GM21737 (cell line): ENCODE measurements at regions not wholly inside any gene's neighbourhood (a gene's known extent, or its start where the extent isn't known, plus 50 kb on each side); places are given as distances from the start of the nearest gene placed in this dataset.

ENCODE experiments used
- ATAC-seq: cut with Tn5 transposase; IDR thresholded peaks from one replicate; pipeline ENCODE4 v1.9.1; 2021; ENCODE audit warnings: mild to moderate bottlenecking, moderate library complexity; ENCODE audit not compliant: unreplicated experiment

DNA sequence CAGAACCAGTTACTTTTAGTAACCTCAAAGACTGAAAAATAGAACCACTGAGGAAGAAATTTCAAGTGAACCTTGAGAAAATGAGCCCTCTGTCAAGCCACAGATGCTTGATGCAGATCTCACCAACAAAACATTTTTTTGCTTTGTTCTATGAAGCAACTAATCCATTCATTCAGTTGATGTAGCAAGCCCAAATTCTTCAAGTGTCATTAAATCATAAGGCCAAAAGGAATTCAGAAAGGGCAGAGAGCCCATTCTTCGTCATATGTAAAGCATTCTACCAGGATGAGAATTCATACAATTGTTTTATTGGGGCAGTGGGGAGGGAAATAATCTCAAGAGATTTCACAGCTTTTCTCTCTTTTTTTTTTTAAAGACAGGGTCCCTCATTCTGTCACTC is 218.0 kb upstream of the RGS6 start:
- ATAC-seq, result no peak

DNA sequence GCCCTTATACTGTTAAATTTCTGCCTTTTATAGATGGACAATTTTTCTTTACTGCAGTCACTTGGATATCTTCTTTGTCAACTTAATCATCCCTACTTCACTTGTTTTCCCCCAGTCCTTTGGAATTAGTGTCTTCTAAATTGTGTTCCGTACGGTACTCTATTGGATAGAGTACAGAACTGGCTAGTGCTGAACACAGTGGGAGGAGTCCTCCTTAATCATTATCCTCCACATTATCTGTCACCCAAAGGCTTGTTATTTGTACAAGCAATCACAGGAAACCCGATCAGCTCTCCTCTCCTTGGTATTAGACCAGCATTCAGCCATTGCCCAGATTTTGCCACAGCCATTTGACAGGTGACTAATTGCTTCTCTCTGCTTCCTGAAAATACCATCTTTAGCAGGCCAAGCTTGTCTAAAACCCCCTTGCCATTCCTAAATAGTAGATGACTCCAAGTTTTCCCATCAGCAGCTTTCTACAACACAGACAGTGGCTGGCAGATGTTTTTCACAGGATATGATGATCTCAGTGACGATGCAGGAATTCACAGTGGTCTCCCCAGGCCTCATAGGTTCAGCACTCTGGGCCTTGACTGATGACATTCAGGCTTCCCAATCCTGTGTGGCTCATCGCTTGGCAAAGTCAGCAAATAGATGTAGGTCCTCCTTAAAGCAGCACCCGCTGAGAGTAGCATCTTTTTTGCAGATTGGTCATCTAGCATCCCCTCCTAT is 216.0 kb upstream of the RGS6 start:
- no peak for ATAC-seq

DNA sequence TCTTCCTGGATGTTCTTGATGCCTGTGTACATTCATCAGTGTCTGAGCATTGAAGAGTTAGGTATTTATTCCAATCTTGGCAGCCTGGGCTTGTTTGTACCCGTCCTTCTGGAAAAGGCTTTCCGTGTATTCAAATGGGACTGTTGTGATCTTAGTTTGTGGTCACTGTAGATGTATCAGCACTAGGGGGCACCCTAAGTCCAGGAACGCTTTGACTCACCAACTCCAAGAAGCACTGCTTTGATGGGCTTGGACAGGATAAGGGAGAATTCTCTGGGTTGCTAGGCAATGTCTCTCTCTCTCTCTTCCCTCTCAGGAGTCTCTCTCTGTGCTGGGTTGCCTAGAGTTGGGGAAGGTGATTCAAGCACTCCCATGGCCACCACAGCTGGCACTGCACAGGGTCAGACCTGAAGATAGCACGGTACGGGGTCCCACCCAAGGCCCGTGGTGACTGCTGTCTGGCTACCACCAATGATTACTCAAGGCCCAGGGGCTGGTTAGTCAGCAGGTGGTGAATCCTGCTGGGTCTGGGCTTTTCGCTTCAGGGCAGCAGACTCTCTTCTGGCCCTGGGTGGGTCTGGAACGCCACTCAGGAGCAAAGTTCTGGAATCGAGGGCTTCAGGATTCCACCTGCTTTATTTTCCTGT is 211.1 kb upstream of the RGS6 start:
- ATAC-seq, result no peak

DNA sequence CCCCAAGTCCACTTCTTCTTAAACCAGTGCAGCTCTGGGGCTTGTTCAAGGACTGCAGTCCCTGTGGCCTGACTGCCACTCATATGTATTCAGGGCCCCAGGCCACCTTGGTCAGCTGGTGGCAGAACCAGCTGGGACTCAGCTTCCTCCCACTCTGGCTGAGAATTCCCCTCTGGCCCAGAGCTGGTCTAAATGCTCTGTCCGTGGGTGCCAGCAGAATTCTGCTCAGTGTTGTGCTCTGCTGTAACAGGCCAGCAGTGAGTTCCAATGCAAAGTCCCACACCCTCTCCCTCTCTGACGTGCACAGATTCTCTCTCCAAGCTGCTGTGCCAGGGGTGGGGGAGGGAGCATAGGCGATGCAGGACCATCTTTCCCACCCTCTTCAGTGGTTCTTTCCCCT is 210.4 kb upstream of the RGS6 start:
- ATAC-seq, result no peak

DNA sequence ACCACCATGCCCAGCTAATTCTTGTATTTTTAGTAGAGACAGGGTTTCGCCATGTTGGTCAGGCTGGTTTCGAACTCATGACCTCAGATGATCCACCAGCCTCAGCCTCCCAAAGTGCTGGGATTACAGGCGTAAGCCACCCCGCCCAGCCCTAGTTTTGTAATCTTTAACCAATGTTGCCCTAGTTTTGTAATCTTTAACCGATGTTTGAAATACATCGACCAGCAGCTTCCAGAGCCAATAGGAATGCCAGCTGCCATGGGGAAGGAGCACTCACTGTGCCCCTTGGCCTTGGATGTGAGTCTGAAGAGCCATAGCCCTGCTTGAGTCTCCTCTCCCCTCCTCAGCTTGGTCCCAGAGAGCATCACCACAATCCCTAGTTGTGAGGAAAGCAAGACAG is 209.3 kb upstream of the RGS6 start:
- ATAC-seq, result no peak

DNA sequence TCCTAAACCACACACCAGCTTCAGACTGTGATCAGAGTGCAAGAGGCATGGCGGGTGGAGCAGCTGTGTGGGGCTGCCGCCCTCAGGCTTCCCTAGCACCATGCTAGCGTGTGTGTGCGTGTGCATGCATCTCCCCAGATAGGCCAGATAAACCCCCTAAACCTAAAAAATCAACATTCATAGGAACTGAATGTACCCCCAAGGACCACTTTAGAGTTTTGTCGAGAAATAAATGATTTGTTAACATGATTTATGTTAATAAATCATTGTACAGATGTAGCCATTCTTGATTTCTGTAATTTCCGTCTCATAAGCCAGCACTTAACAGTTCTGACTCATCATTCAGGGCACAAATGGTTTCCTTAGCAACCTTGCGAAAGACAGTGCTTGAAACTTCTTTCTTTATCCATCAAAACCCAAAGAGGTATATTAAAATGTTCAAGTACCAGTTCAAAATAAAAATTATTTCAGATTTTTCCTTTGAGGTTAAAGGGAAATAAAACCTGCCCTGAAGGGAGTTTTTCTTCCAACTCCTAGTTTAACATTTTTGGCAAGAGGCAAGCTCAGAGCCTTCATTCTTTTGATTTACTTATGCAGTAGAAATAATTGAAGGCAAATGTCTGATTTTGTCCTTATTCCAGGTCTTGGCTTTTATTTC is 206.2 kb upstream of the RGS6 start:
- ATAC-seq, result no peak

DNA sequence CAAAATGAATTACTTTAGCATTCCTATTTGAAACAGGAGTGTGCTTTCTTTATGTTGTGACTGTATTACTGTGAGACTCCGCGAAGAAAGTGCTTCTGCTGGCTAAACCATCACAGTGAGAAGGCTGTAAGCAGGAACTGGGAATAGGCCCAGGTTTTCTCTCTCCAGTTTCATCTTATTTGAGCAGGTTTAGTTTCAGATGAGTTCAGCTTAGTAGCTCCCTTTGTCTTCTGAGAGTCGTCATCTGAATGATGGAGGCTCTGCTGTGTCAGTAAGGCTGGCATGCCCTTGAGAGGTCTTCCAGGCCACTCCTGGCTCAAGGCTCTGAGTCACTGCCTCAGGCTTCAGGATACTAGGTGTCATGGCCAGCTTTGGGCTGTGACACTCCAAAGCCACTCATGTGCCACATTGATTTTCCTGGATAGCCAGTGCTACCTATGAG is 205.6 kb upstream of the RGS6 start:
- no peak for ATAC-seq

DNA sequence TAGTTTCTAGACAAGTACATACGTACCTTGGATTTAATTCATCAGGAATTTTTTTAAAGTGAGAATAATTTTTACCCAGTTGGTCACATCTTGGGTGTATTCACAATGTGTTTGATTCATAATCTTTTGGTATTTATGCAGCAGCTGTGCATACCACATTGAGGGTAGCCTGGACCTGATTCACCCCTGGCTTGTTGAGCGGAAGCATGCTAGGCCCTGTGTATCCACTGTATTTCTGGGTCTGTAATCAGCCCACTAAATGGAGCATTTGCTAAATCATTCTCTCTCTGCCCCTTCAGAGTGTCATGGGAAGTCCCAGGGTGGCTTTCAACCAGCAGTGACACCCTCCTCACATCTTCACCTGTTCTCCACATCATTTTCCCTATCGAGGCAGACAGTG is 203.8 kb upstream of the RGS6 start:
- ATAC-seq, result no peak

DNA sequence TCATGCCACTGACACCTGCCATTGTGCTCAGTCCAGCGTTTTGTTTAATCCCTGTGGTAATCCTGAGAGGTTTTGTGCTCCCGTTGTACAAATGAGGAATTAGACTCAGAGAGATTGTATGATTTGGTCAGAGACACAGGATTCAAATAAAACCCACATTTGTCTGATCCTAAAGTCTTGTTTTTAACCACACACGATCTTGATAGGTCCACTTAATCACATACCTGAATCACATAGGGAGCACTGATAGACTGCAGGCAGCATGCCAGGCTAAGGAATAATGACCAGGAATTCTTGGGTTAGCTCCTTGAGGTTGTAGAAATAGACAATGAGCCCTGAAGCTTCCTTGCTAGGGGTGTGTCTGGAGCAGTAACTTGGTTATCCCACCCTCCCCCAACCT is 202.6 kb upstream of the RGS6 start:
- no peak for ATAC-seq

DNA sequence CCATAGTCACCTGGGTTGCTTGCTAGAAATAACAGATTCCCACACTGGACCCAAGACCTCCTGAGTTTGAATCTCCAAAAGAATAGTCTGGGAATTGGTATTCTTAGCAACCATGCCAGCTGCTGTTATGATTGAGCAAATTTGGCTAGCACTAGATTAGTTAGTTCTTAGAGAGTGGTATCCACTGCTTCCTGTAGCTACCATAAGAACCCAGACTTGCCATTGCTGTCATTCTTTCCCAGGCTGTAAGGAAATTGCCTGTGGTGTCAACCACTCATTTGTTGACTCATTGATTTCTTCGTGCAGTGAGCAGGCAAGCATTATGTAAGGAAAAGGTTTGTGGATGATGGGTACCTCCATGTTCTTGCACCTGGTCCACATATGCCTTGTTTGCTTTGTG is 201.8 kb upstream of the RGS6 start:
- no peak for ATAC-seq

DNA sequence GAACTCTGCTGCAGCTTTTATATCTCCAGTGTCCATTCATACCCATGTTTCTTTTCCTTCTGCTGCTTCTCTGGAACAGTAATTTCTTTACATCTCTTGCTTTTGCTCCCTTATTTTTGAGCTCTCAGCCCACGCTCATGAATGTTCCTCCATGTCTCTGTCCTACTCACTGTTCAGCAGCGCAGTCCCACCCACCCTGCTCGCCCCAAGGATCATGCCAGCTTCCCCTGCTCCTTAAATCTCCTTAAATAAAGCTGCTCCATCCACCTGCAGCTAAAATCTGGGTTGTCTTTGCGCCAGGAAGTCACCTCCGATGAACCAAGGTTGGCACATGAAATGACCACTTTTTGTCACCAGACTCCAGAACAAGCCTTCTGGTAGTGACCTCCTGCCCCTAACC is 201.1 kb upstream of the RGS6 start:
- no peak for ATAC-seq

DNA sequence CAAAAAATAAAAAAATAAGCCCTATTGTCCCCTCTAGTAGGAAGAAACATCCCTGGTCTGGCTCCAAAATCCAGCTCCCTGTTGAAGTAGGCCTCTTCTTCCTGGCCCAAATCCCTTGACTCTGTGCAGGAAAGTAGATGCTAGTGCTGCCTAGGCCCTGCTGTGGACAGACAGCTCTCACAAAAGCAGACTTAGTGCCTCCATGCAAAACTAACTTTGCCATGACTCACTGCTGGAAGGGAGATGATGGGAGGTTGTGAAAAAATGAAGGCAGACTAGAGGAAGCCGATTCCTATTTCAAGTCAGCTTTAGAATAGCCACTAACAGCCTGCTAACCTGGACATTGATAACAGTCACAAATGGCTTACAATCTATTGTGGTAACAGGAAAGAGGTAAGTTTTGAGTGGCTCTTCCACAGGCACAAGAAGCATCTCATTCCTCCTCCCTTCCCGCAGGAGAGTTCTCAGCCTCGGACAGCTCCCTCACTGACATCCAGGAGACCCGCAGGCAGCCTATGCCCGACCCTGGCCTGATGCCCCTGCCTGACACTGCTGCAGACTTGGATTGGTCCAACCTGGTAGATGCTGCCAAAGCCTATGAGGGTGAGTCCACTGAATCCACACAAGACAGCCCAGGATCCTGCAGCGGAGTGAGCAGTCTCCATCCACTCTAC is 198.9 kb upstream of the RGS6 start:
- no peak for ATAC-seq

DNA sequence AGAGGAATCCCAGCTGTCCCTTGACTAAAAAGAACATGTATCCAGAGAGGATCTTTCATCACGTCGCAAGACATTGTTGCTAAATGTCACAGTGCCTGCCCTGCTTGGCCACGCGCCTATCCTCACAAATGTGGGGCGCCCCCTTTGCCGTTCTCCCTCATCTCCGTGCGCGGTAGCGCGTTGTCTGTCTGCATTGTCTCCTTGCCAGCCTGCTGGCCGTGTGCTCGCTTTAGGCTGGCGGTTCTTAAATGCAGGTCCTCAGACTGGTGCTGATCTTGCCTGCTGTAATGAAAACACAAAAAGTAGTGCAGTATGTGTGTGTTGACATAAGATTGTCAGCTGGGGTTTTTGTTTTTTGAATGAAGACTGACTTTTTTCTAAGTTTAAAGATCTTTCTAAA is 198.2 kb upstream of the RGS6 start:
- ATAC-seq, result no peak

DNA sequence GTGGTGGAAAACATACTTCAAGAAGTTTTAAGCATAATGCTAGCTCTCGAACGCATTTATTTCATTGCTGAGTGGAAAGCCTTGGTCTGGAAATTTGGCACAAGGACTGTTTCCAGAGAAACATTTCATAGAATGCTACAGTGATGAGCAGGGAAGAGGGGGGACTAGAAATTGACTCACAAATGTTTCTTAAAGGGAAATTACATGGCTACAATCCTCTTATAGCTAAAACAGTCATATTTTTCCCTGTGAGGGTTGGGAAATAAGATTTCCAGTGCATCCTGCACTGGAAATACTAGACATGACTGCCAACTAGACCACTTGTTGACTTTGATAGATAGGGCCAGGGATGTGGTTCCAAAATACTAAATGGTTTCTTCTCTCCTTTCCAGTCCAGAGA is 197.3 kb upstream of the RGS6 start:
- no peak for ATAC-seq

DNA sequence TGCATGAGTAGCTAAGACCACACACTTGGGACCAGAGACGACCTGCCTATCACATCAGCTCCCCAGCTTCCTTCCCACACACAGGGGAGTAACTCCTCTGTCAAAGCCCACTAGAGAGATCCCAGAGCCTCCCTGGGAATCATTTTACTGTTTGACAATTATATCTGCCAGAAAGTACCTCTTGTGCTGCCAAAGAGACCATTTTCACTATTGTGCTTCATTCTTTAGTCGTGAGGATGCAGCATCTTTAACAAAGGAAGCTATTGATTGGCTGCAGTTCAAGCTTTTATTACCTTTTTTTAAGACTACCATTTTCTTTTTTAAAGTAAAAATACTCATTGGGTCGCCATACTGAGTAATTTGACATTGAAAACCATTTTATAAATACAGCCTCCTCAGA is 194.5 kb upstream of the RGS6 start:
- ATAC-seq, result no peak

DNA sequence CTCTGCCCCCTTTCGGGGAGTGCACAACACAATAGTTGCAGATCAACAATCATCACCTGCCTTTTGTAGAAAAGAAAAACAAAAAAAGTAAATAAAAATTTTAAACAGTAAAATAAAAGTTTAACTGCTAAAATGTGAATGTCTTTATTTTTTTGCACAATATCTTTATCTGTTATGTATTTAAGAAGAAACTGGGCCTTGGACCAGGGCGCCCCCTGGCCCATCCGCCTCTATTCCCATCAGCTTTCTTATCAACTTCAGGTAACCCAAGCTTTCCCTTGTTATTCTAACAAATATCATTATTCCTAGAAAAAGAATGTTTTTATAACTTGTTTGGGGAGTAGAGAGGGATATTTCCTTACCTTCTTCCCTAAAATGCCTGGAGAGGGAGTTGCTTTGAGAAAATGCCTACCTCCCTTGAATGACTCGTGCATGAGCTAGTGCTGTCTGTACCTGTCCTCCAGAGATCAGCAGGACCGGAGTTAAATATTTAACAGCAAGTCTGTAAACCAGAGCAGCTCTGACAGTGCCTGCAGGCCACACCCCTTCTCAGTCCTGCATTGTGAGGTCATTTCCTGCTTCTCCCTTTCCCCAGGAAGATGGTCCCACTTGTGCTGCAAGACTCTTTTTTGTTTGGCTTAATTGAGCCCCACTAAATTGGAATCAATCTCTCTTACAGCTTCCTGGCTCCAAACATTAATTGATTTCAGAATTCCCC is 192.8 kb upstream of the RGS6 start:
- ATAC-seq, result no peak

DNA sequence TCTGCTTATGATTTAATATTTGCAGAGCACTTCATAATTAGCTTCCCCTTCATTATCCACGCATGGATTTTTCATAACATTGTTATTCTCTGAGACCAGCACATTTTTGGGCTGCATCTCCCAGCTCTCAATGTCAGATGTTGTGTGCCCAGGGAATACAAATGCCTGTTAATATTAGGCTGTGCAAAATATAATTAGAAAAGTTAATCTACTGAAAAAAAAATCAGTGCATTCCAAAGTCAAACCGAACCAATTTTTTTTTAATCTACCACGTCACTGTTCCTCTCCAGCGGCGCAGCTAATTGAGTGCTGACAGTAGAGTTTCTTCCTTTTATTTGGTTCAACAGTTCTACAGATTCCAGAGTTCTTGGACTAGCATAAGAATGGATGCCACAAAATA is 191.0 kb upstream of the RGS6 start:
- ATAC-seq, result no peak

DNA sequence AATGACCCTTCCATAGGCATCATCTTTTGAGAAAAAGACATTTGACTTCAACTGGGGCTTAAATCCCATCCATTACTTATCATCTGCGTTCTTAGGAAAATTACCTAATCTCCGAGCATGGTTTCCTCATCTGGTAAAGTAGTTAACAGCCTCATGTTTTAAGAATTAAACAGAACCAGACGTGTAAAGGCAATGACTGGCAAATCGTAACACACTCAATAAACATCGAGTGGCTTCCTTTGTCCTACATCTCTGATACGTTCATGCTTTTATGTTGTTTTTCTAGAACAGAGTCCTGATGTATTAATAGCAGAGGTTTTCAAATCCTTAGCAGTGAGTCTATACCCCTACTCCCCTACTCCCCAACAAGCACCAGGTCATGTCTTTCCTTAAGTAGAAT is 189.7 kb upstream of the RGS6 start:
- no peak for ATAC-seq

DNA sequence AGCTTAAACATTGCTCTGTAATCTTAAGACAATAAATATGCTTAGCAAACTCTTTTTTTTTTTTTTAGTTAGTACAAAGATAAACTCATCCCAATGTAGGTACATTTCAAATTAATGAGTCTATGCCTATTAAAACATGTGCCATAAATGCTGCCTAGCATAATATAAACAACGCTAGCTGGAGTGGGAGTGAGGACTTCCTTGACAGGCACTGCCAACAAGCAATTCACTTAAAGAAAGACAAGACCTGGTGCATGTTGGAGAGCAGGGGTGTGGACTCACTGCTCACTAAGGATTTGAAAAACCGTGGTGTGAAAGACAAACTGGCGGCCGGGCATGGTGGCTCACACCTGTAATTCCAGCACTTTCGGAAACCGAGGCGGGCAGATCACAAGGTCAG is 187.2 kb upstream of the RGS6 start:
- no peak for ATAC-seq

DNA sequence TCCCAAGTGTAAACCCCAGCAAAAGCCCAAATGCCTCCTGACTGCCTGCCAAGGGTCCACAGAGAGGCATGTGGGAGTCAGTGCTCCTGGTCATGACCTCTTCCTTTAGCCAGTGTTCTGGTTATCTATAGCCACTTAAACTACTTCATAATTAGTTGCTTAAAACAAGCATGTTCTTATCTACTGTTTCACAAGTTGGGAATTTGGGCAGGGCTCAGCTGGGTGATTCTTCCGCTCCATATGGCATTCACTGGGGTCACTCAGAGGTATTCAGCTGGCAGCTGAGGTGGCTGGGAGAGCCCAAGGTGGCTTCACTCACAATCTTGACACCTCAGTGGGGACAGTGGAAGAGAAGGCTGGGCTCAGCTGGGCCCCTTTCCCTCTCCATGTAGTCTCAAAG is 184.0 kb upstream of the RGS6 start:
- no peak for ATAC-seq

DNA sequence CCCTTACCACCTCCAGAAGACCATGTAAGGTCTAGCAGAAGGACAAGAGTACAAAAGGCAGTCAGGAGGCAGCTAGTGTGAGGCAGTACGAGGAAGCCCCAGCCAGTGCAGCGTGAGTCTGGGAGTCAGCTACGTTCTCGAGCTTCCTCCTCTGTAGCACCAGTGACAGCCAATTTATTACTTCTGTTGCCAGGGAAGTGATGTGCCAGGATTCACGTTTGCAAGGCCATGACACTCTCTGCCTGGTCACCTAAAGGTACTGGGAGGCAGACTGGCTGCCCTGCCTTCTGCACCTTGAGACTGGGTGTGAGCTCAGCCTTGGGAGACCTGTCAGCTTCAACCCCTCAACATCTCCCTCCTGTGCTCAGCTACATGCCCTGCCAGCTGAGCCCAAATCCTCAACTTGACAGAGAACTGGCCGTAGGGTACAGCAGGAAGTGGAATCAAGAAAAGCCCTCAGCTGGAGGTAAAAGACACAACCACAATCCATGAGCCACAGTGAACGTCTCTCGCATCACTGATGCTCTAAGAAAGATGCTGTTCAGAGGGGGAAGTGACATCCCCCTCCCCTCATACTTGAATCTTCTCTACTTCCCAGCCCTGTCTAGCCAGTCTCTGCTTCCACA is 182.5 kb upstream of the RGS6 start:
- ATAC-seq, result no peak
